Left ventricle myocardium inferior (tissue), 1 donor: ENCODE measurements at regions not wholly inside any gene's neighbourhood (a gene's known extent, or its start where the extent isn't known, plus 50 kb on each side); places are given as distances from the start of the nearest gene placed in this dataset.

Source experiments
- DNase-seq: peaks from one replicate; pipeline ENCODE4 v3.0.0-alpha.2; 2020
- H3K27ac ChIP-seq: fragments of 200-600 bp; replicated peaks from 2 replicates; pipeline ENCODE4 v1.8.0; 2021
- H3K27me3 ChIP-seq: fragments of 200-600 bp; 2 replicates; pipeline ENCODE4 v1.8.0; 2021; ENCODE audit warnings: low read depth
- H3K36me3 ChIP-seq: fragments of 200-600 bp; 2 replicates; pipeline ENCODE4 v1.8.0; 2021
- H3K4me1 ChIP-seq: fragments of 200-600 bp; 2 replicates; pipeline ENCODE4 v1.8.0; 2021
- H3K4me3 ChIP-seq: fragments of 200-600 bp; 2 replicates; pipeline ENCODE4 v1.8.0; 2021; ENCODE audit warnings: mild to moderate bottlenecking, moderate library complexity
- H3K9me3 ChIP-seq: fragments of 200-600 bp; replicated peaks from 2 replicates; pipeline ENCODE4 v1.8.0; 2021
- CTCF ChIP-seq: fragments of 200-600 bp; IDR thresholded peaks from 2 replicates; pipeline ENCODE4 v1.8.0; 2021; ENCODE audit warnings: antibody characterized with exemption, mild to moderate bottlenecking, borderline replicate concordance
- intact Hi-C: fragments of 100-400 bp; cut with micrococcal nuclease; formaldehyde crosslinking; loops from one replicate; pipeline ENCODE4 v1.11.0; 2022
- donor health status: DM: no; HTN: yes; CAD: no; lungs with severe emphysema.

DNA sequence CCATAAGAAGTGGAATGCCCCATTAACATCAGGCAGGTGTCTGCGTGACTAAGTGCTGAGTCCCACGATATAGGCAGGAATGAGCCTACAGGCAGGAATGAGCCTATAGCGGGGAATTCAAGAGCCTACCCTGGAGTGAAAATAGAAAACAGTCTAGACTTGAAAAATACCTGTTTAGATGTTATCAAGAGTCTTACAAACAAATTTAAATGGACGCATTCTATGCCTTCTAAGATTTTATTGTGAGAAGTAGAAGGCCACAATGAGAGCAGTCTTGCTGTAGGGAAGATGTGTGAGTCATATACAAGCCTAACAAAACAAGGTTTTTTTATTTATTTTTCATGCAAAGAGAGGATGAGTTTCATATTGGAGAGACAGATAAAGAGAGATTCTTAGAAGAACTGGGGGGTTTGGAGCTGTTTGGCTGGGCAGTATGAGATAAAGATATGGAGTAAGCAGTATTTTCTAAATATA lies 200.8 kb upstream of the ZC3H12C start:
- TF ChIP-seq CTCF, result no peak
- no peaks in the 10 kb centered on the region for H3K36me3 ChIP-seq
- DNase-seq, result no peak
- no peaks in the 10 kb centered on the region for H3K4me1 ChIP-seq
- H3K27me3 ChIP-seq, result no peaks in the 10 kb centered on the region
- no peak overlapping the region for H3K27ac ChIP-seq
- intact Hi-C loops, result no loop called here
- H3K4me3 ChIP-seq, result no peak overlapping the region
- H3K9me3 ChIP-seq, result peaks cover 4% of the 10 kb centered on the region

DNA sequence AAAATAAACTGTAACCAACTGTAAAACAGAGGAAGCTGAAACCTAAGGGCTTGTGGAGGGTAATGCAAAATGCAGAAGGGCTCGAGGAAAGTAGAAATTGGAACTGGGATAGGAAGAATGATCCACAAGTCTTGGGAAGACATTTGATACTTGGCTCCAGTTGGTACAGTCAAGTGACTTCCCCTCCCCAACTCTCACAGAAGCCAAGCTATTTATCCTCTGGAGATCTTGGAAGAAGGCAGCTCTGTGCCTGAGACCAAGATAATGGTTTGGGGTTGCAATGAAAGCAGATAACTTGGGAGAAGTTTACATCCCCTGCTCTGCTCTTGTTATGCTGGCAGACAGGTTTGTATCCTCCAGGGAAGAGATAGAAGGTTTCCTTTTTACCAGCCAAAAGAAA lies 198.9 kb upstream of the ZC3H12C start:
- no peak for DNase-seq
- H3K9me3 ChIP-seq, result peaks cover 23% of the 10 kb centered on the region
- no peak overlapping the region for H3K4me3 ChIP-seq
- no peaks in the 10 kb centered on the region for H3K36me3 ChIP-seq
- H3K4me1 ChIP-seq, result no peaks in the 10 kb centered on the region
- intact Hi-C loops, result no loop called here
- no peak overlapping the region for H3K27ac ChIP-seq
- no peak for TF ChIP-seq CTCF
- H3K27me3 ChIP-seq, result no peaks in the 10 kb centered on the region

GRCh38 chr11:109898592-109898991 lies 194.6 kb upstream of the ZC3H12C start:
- no peaks in the 10 kb centered on the region for H3K27me3 ChIP-seq
- H3K4me3 ChIP-seq, result no peak overlapping the region
- no peak for TF ChIP-seq CTCF
- H3K36me3 ChIP-seq, result no peaks in the 10 kb centered on the region
- no peak overlapping the region for H3K27ac ChIP-seq
- no peaks in the 10 kb centered on the region for H3K4me1 ChIP-seq
- intact Hi-C loops, result no loop called here
- H3K9me3 ChIP-seq, result peaks cover 29% of the 10 kb centered on the region
- no peak for DNase-seq

GRCh38 chr11:109902764-109903433 lies 190.3 kb upstream of the ZC3H12C start:
- no peaks in the 10 kb centered on the region for H3K36me3 ChIP-seq
- intact Hi-C loops, result no loop called here
- H3K4me1 ChIP-seq, result no peaks in the 10 kb centered on the region
- TF ChIP-seq CTCF, result no peak
- no peak overlapping the region for H3K27ac ChIP-seq
- DNase-seq, result no peak
- no peaks in the 10 kb centered on the region for H3K27me3 ChIP-seq
- peaks cover 19% of the 10 kb centered on the region for H3K9me3 ChIP-seq
- H3K4me3 ChIP-seq, result no peak overlapping the region

GRCh38 chr11:109911488-109911887 lies 181.7 kb upstream of the ZC3H12C start:
- Histone ChIP-seq H3K4me3 (no peak overlapping the region), H3K27me3 (no peaks in the 10 kb centered on the region), H3K9me3 (peaks cover 7% of the 10 kb centered on the region), H3K27ac (no peak overlapping the region), H3K36me3 (no peaks in the 10 kb centered on the region), H3K4me1 (no peaks in the 10 kb centered on the region)
- no peak for DNase-seq
- intact Hi-C loops, result no loop called here
- TF ChIP-seq CTCF, result no peak

GRCh38 chr11:109914038-109914437 lies 179.2 kb upstream of the ZC3H12C start:
- no peak overlapping the region for H3K4me3 ChIP-seq
- H3K27ac ChIP-seq, result no peak overlapping the region
- no peak for DNase-seq
- peaks cover 7% of the 10 kb centered on the region for H3K9me3 ChIP-seq
- H3K36me3 ChIP-seq, result no peaks in the 10 kb centered on the region
- H3K27me3 ChIP-seq, result no peaks in the 10 kb centered on the region
- TF ChIP-seq CTCF, result no peak
- no peaks in the 10 kb centered on the region for H3K4me1 ChIP-seq
- intact Hi-C loops, result no loop called here
